GDM1 (cell line): ENCODE measurements at regions not wholly inside any gene's neighbourhood (a gene's known extent, or its start where the extent isn't known, plus 50 kb on each side); places are given as distances from the start of the nearest gene placed in this dataset.

Source experiments
- DNase-seq: peaks from one replicate; lab custom pipeline; 2025; lab: John Stamatoyannopoulos, UW

- DNase-seq, result no peak
These were observed 242.9 kb downstream of the HAUS1 start for GRCh38 chr18:46346896-46347630.

GRCh38 chr18:46350598-46351159, 246.5 kb downstream of the HAUS1 start:
- no peak for DNase-seq

- no peak for DNase-seq
These were observed 248.5 kb downstream of the HAUS1 start for GRCh38 chr18:46352520-46353250.

GRCh38 chr18:46353460-46353859, 249.3 kb downstream of the HAUS1 start:
- DNase-seq, result no peak

- DNase-seq, result no peak
These were observed 252.3 kb downstream of the HAUS1 start for GRCh38 chr18:46356278-46357033.

GRCh38 chr18:46360102-46360699, 256.0 kb downstream of the HAUS1 start:
- DNase-seq, result no peak

- no peak for DNase-seq
These were observed 256.7 kb downstream of the HAUS1 start for GRCh38 chr18:46360866-46361265.

GRCh38 chr18:46362533-46362932, 258.3 kb downstream of the HAUS1 start:
- no peak for DNase-seq

- DNase-seq, result no peak
These were observed 259.9 kb downstream of the HAUS1 start for GRCh38 chr18:46364048-46364447.

- no peak for DNase-seq
These were observed 262.0 kb downstream of the HAUS1 start for GRCh38 chr18:46366201-46366600.

- no peak for DNase-seq
These were observed 262.7 kb downstream of the HAUS1 start for GRCh38 chr18:46366751-46367376.

- DNase-seq, result no peak
These were observed 265.1 kb downstream of the HAUS1 start for GRCh38 chr18:46369323-46369722.

- no peak for DNase-seq
These were observed 266.7 kb downstream of the HAUS1 start for GRCh38 chr18:46370898-46371297.

- no peak for DNase-seq
These were observed 268.5 kb downstream of the HAUS1 start for GRCh38 chr18:46372670-46373069.

- no peak for DNase-seq
These were observed 268.9 kb downstream of the HAUS1 start for GRCh38 chr18:46373131-46373530.

- no peak for DNase-seq
These were observed 269.6 kb downstream of the HAUS1 start for GRCh38 chr18:46373791-46374190.

- DNase-seq, result no peak
These were observed 270.7 kb downstream of the HAUS1 start for GRCh38 chr18:46374850-46375249.

- no peak for DNase-seq
These were observed 273.4 kb downstream of the HAUS1 start for GRCh38 chr18:46377557-46377956.

- no peak for DNase-seq
These were observed 274.1 kb downstream of the HAUS1 start for GRCh38 chr18:46378126-46378863.

GRCh38 chr18:46378864-46379207, 274.7 kb downstream of the HAUS1 start:
- DNase-seq, result no peak

- no peak for DNase-seq
These were observed 275.3 kb downstream of the HAUS1 start for GRCh38 chr18:46379323-46379950.
